Stimulated activated CD4-positive, alpha-beta T cell treated with anti-CD3 and anti-CD28 coated beads, Interleukin-4, amount 100 ng/mL, for 24 hours (primary cell): ENCODE measurements at regions not wholly inside any gene's neighbourhood (a gene's known extent, or its start where the extent isn't known, plus 50 kb on each side); places are given as distances from the start of the nearest gene placed in this dataset.

Source experiments
- DNase-seq: peaks from one replicate; pipeline ENCODE4 v3.0.0-alpha.2; 2020

DNA sequence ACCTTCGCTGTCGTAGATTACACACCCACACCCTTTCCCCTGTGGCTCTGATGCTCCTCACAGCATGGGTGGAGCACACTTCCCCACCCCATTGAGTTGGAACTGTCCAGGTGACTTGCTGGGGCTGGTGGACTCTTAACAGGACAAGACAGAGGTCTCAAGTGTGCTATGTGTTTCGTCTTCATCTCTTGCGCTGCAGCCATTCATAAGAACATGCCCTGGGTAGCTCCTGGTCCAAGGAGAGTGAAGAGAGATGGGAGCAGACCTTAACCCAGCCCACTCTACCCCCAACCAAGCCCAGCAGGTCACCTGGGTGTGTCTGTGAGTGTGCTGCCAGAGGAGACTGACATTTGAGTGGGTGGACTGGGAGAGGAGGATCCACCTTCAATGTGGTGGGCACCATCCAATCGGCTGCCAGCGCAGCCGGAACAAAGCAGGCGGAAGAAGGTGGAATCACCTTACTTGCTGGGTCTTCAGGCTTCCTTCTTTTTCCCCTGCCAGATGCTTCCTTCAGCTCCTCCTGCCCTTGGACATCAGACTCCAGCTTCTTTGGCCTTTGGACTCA is 112.4 kb downstream of the HTR5A start:
- DNase-seq: no peak

DNA sequence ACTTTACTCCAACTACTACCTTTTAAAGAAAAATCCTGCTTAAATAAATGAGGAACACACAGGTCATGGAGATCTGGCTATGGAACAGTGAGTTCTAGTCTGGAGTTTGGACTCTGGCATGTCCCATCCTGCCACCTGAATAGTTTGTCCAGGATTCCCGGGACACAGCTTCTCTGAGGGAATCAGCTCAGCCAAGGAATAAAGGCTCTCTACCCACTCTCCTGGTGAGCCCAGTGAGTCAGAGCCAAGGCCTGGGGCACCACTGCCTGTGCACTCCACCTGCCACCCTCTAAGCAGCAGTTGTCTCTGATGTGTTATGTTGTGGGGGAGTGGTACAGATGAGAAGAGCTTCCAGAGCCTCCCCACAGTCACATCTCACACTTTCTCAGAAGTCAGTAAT is 113.5 kb downstream of the HTR5A start:
- DNase-seq: no peak

- no peak for DNase-seq
Observed at GRCh38 chr7:155184923-155185322, 112.8 kb upstream of the INSIG1 start.

GRCh38 chr7:155187061-155187785 is 110.5 kb upstream of the INSIG1 start:
- no peak for DNase-seq

DNA sequence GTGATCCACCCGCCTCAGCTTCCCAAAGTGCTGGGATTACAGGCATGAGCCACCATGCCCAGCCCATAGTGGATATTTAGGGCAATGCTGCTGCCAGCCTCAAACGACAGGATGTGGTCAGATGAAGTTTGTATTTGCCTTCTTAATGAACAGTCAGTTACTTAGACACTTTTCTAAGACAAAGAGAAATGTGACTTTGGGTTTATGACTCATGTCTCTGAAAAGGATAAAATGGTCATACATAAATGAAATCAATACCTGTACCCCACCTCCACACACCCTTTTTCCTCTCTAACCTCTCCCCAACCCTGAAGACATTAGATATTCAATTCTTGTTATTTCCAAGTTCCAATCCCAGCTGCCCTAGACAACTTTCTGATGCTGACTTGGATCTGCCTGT is 109.3 kb upstream of the INSIG1 start:
- no peak for DNase-seq

GRCh38 chr7:155188821-155189581 is 108.7 kb upstream of the INSIG1 start:
- DNase-seq: no peak

- DNase-seq: no peak
Observed at GRCh38 chr7:155189590-155189989, 108.1 kb upstream of the INSIG1 start.

DNA sequence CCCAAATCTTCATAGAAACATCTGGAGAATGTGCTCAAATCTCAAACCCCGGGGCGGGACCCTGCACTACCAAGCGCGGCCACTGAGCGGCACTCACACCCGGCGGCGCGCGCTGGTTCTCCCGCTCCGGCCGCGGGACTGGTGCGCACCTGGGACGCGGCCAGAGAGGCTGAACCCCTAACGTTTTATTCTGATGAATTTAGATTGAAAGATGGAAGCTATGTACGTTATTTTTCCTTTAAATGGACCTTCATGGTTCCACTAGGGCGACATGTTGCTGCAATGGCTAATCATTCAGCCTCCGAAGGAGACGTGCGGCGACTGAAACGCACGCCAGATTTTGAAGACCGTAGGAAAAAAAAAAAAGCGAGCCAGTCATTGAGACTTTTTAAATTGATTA is 107.0 kb upstream of the INSIG1 start:
- peak; percentile 71 for DNase-seq

DNA sequence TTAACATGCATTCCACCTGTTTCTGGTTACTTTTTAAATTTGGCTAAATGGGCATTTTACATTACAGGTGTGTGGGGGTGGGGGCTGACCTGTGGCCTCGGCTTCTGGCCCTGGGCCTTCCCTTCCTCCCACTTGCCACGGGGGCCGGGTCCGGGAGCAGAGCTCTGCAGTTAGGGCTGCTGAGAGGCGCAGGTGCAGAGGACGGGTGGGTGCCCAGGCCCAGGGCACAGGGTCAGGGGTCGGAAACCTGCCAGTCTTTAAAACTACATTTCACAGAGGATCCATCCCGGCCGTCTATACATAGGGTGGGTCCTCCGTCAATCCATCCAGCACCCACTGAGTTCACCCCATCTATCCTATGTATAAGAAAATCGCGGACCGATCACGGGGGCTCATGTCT is 106.5 kb upstream of the INSIG1 start:
- DNase-seq: no peak

- DNase-seq: no peak
Observed at GRCh38 chr7:155191901-155192478, 105.7 kb upstream of the INSIG1 start.

- no peak for DNase-seq
Observed at GRCh38 chr7:155192961-155193640, 104.6 kb upstream of the INSIG1 start.

DNA sequence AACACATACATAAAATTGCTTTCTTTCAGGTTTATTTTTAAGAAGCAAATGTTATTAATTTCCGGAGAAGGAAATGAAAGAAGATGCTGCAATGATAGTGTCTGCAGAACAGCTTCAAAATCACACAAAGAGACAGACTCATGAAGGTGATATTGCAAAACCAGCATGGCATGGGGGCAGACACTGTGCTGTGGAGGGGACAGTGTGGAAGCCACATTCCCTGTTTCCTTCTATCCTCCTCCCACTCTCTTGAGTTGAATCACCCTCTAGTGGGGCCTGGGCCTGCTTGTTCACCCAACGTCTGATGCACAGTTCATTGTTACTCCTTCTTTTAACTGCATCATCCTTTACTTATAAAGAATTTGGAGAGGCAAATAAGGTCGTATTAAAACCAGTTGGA is 104.0 kb upstream of the INSIG1 start:
- no peak for DNase-seq

- DNase-seq: no peak
Observed at GRCh38 chr7:155194382-155195140, 103.1 kb upstream of the INSIG1 start.

GRCh38 chr7:155195939-155196523 is 101.6 kb upstream of the INSIG1 start:
- DNase-seq: no peak

- DNase-seq: no peak
Observed at GRCh38 chr7:155198196-155198892, 99.3 kb upstream of the INSIG1 start.

DNA sequence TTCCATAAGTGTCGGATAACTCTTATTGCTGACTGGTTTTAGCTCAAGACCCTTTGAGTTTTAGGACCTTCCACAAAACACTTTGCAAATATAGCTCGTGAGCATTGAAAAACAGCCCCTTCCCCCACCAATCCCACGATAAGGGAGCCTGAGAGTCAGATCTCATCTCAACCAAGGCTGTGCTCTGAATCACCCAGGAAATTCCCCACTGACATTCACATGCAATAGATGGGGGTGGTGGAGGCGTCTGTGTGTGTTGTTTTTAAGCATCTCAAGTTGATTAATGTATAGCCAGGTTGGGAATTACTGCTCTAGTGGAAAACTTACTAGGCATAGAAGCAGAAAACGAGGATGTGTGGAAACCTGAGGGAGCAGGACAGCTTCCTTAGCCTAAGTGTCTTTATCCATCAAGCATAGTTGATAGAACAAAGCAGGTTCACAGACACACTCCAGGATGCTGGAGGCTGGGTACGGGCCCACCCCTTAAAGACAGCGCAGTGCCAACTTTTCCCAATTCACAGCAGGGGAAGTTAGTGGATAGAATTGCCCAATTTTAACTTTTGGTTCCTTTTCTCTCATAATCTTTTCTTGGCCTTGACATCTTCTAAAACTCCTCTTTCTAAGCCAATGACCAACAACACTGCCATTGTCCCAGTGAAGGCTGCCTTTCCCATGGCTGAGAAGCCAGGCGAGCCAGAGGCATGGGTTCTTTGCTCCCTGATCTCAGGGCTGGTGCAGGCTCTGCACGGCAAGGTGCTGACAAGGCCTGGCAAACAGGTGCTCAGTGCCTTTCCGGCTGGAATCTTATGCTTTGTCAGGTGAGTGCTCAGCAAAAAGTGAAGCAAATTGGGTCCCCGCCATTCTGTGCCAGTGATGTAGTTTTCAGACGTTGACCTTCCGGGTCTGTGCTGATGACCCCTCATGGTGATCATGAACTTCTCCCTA is 98.5 kb upstream of the INSIG1 start:
- peak; percentile 83 for DNase-seq

- no peak for DNase-seq
Observed at GRCh38 chr7:155201325-155202087, 96.2 kb upstream of the INSIG1 start.

DNA sequence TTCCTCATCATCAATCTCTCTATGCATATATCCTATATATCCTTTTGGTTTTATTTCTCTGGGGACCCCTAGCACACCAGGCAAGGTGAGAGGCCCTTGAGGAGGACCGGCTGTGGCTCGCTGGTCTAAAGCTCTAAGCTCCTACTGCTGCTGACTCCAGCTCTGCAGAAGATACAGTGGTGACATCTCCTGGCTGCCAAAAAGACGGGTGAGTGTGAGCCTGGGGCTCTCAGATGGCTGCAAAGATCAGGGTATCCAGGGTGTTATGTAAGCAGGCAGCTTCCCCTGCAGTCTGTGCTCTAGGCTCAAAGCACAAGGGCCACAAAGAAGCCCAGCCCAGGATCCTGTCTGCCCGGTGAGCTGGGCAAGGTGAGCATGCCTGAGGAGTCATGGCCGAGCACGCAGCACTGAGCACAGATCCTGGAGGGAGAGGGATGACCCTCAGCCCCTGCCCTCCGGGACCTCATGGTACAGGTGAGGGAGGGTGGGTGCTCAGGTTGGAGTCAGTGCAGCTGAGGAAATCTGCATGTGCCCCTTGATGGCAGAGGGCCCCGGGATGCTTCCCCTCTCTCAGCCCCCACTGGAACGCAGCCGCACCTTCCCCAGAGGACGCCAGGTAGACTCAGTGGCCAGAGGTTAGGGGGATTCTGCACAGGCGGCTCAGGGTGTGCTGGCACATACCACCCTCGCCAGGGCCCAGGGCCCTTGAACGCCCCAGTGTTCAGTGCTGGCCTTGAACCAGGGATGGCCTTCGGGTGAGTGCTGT is 95.4 kb upstream of the INSIG1 start:
- no peak for DNase-seq
